HG02884 (cell line): ENCODE measurements at regions not wholly inside any gene's neighbourhood (a gene's known extent, or its start where the extent isn't known, plus 50 kb on each side); places are given as distances from the start of the nearest gene placed in this dataset.

ENCODE experiments used
- ATAC-seq: cut with Tn5 transposase; IDR thresholded peaks from one replicate; pipeline ENCODE4 v1.9.1; 2021; ENCODE audit warnings: mild to moderate bottlenecking, moderate library complexity; ENCODE audit not compliant: unreplicated experiment

DNA sequence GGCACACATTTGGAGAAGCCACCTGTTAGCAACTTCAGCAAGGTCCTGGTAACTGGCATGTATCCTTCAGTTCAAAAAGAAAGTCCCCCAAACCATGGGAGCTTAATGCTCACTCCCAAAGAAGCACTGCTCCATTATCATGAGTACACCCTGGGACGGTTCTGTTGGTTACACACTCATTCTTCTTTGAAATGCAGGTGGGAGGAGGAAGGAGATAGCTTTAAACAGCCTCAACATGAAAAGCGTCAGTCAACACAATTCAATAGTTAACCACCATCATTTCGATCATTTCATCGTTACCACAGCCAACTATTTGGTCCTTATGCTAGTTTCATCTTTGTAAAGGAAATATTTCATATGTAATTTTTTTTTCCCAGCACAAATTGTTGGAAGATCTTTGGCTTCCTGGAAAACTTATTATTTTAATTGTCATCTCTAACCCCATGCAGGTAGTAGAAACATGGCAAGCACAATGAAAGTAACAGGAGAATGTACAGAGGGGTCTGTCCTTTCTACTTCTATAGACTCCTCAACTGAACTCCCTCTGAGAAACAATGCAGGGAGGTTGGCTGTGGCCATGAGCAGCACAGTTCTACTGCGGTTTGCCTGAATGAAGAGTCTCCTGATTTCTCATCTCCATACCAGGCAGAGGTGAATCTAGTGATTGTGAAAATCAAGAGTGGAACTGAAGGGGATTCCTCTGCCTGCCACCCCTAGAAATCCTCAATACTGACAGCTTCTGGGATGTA lies 196.4 kb upstream of the FOXN3 start:
- ATAC-seq, result no peak

DNA sequence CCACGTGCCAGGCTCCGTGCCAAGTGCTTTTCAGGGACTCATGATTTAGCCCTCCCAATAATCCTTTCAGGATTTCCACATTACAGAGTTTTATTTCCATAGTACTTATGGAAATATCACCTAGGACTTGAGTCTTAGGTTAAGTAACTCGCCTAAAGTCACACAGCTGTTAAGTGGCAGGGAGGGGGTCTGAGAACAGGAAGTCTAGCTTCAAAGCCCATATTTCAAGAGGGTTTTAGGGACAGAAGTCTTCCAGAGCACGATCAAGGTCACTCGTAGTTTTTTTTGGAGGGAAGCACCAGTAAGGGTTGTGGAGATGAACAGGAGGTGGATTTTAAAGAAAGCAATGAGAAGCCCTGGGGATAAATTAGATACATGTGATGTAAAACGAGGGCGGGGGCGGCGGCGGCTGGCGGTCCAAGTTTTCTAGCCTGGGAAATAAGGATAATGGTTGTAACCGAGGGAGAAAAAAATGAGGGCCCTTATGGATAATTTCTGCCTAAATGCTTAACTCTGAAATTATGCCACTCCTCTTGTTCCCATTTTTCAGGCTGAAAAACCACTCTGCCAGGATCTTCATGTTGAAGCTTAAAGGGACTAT lies 192.6 kb upstream of the FOXN3 start:
- ATAC-seq, result no peak

DNA sequence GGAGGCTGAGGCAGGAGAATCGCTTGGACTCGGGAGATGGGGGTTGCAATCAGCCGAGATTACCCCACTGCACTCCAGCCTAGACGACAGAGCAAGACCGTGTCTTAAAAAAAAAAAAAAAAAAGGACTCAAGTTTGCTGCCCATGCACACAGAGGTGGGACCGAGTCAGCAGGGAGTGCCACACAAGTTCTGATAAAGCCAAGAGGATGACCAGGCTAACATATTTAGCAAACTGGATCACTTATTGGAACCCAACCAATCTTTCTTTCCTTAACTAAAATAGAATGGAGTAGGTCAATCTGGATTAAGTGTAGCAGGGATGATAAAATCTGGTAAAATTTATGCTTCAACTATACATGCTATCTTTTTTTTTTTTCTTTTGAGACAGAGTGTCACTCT lies 190.4 kb upstream of the FOXN3 start:
- ATAC-seq, result no peak

- ATAC-seq, result no peak
Measured at GRCh38 chr14:89603938-89604480, 187.0 kb upstream of the FOXN3 start.

- ATAC-seq, result no peak
Measured at GRCh38 chr14:89600950-89601826, 184.2 kb upstream of the FOXN3 start.

GRCh38 chr14:89600029-89600428 lies 183.0 kb upstream of the FOXN3 start:
- ATAC-seq, result no peak

DNA sequence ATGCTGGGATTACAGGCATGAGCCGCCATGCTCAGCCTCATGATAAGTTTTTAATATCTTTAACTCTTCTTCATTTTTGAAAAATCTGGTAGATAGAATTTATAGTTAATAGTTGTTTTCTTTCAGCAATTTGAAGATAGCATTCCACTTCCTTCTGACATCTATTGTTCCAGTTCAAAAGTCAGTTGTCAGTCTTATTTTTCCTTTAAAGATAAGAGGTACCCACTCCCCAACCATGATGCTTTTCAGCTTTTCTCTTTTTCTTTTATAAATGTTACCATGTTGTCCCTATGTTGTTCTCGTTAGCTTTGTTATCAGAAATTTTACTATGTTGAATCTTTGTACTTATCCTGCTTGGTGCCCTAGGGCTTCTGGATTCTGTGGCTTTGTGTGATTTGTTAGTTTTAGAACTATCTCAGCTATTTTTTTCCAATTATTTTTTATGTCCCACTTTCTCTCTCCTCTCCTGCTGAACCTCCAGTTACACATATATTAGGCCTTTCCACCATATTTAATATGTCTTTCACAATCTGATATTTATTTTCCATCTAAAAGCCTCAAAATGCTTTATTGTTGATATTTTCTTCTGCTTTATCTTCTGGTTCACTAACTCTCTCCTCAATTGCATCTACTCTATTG lies 181.6 kb upstream of the FOXN3 start:
- ATAC-seq, result no peak

DNA sequence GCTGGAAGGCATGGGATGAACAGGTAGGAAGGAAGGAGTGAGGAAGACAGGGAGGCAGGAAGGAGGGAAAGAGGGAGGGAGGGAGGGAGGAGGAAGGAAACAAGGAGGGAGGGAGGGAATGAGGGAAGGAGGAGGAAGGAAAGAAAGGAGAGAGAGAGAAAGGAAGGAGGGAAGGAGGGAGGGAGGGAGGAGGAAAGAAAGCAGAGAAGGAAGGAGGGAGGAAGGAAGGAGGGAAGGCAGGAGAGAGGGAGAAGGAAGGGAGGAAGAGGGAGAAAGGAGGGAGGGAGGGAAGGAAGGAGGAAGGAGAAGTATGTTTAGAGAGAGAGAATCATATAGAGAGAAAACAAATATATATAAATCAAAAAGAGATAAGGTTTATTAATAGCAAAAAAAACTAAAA lies 175.9 kb upstream of the FOXN3 start:
- ATAC-seq, result no peak

DNA sequence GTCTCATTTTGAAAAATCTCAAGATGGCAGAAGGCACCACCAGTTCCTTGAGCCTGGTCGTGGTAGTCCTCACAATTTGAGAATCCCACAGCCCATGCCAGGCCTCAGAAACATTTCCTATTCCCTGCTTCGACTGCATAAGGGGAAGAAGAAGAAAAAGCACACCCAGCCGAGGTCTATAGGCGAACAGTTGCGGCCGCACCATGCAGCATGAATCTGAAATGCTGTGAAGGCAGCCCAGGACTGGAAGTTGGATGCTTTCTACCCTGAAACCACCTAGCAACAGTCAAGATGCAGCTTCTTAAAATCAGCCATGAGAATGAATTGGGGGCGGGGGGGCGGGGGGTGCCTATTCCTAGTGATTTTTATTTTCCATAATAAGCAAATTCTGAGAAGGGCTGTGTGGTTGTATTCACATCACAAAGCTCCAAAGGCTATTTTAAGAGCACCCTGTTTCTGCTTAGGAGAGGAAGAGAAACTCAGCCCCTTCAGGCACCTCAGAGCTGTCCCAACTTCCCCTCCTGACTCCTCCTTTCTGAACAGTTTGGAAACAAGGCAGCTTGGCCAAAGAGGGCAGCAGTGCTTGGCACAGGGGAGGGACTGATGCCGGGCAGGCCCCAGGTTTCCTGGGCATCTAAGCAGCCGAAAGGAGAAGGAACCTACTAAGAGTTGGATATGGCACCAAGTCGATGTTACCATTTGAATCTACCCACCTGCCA lies 172.5 kb upstream of the FOXN3 start:
- ATAC-seq, result peak; percentile 74

DNA sequence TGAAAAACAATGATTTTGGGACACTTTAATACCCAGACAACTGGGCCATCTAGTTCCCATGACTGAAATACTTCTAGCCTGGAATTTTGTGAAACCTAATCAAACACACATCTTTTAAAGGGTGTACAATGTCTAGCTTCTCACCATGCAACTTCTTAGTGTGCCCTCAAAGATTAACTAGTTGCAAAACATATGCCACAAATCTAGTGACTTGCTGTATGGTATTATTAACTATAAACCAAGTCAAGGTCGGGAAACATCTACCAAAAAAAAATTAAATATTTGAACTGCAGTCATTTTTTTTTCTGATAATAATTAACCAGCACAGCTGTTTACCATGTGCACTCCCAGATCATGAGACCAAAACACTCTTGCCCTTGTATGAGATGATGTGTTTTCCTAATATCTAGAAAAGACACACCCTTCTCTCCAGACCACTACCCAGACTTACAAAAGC lies 171.8 kb upstream of the FOXN3 start:
- ATAC-seq, result no peak

- ATAC-seq, result no peak
Measured at GRCh38 chr14:89588016-89588415, 171.0 kb upstream of the FOXN3 start.

- no peak for ATAC-seq
Measured at GRCh38 chr14:89587136-89587420, 170.0 kb upstream of the FOXN3 start.

- no peak for ATAC-seq
Measured at GRCh38 chr14:89586258-89587135, 169.5 kb upstream of the FOXN3 start.

DNA sequence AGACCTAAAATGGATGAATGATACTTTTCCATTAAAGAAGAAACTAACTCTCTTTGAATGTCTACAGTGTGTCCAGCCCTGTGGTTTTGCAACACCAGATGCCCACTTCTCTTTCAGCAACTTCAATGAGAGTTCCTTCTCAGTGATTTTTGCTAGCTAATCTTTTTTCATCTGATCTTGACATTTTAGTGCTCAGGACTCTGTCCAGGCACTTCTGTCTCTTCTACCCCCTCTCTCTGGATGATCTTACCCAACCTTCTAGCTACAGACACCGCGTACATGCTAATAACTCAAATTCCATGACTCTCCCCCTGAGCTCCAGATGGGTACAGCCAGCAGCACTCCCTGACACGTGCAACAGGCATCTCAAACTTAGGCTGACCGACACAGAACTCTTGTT lies 161.1 kb upstream of the FOXN3 start:
- no peak for ATAC-seq

DNA sequence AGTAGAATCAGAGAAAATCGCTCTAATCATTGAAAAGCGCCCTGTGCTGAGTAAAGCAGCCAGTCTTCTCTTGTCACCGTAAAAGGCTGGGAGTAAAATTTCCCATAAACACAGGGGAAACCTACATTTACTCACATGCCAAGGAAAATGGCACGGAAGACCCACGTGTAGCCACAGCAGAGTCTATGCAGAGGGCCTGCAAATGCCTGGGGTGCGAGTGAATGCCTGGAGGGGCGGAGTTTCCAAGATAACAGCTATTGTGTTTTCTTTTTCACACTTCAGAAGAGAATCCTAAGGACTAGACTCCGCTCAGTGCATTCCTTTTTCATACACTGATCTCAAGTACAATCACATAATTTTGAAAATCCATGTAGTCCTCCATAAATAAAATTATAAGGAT lies 159.9 kb upstream of the FOXN3 start:
- ATAC-seq, result no peak

GRCh38 chr14:89576145-89576927 lies 159.3 kb upstream of the FOXN3 start:
- ATAC-seq, result no peak

GRCh38 chr14:89575386-89576061 lies 158.5 kb upstream of the FOXN3 start:
- ATAC-seq, result no peak

DNA sequence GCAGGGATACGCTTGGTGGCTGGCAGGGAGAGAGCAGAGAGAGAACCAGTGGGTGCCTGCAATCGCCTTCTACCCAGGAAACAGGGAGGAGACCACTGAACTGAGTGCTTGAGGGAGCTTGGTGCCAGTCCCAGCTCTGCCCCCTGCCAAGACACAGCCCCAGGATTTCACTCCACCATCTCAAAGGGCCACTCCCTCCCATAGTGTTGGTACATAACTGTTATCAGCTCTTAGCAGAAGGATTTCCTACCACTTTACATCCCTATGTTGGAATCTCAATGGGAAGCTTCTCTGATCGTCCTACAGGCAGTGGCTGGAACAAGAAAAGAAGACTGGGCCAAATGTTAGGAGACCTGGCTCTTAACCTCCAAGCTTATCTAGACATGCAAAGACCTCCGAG lies 157.4 kb upstream of the FOXN3 start:
- ATAC-seq, result no peak

DNA sequence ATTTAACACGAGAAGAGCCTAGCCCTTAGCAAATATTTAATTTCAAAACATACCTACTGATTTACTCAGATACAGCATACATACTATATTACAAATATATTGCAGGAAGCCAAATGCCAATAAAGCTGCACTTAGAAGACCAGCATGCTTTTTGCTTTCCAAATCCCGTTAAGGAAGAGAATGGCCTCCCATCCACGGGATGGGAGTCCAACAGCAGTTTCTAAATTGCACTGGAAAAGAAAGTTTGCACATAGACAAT lies 156.3 kb upstream of the FOXN3 start:
- ATAC-seq, result no peak
